IPS DF 4.7 (cell line): ENCODE measurements at regions not wholly inside any gene's neighbourhood (a gene's known extent, or its start where the extent isn't known, plus 50 kb on each side); places are given as distances from the start of the nearest gene placed in this dataset.
"Not testable (repeated sequence)": the region's sequence is repeated elsewhere in the genome, so short reads cannot be mapped to it uniquely, and the experiment has no call there.

Experiments
- DNase-seq: peaks from one replicate; pipeline ENCODE4 v3.0.0-alpha.2; 2013; ENCODE audit warnings: low spot score; ENCODE audit errors: extremely low read depth

GRCh38 chr21:17231124-17231523, 281.7 kb upstream of the CXADR start:
- DNase-seq = no peak

GRCh38 chr21:17231771-17232170, 281.1 kb upstream of the CXADR start:
- DNase-seq = no peak

- DNase-seq = no peak
Measured at GRCh38 chr21:17238468-17238867, 274.4 kb upstream of the CXADR start.

- no peak for DNase-seq
Measured at GRCh38 chr21:17250778-17251241, 262.0 kb upstream of the CXADR start.

GRCh38 chr21:17257784-17258183, 255.1 kb upstream of the CXADR start:
- no peak for DNase-seq

- DNase-seq = no peak
Measured at GRCh38 chr21:17264182-17264581, 248.7 kb upstream of the CXADR start.

GRCh38 chr21:17269760-17270159, 243.1 kb upstream of the CXADR start:
- no peak for DNase-seq

GRCh38 chr21:17270229-17270628, 242.6 kb upstream of the CXADR start:
- DNase-seq = no peak

- DNase-seq = no peak
Measured at GRCh38 chr21:17279663-17280062, 233.2 kb upstream of the CXADR start.

- not testable (repeated sequence) for DNase-seq
Measured at GRCh38 chr21:17293016-17293562, 219.8 kb upstream of the CXADR start.

- no peak for DNase-seq
Measured at GRCh38 chr21:17295997-17296396, 216.8 kb upstream of the CXADR start.

- DNase-seq = not testable (repeated sequence)
Measured at GRCh38 chr21:17299576-17299975, 213.3 kb upstream of the CXADR start.

- not testable (repeated sequence) for DNase-seq
Measured at GRCh38 chr21:17327715-17328114, 185.1 kb upstream of the CXADR start.

- no peak for DNase-seq
Measured at GRCh38 chr21:17334484-17334883, 178.4 kb upstream of the CXADR start.

- DNase-seq = no peak
Measured at GRCh38 chr21:17340081-17340480, 172.8 kb upstream of the CXADR start.

GRCh38 chr21:17343055-17343454, 169.8 kb upstream of the CXADR start:
- DNase-seq = no peak

GRCh38 chr21:17348357-17348756, 164.5 kb upstream of the CXADR start:
- DNase-seq = no peak

- no peak for DNase-seq
Measured at GRCh38 chr21:17348849-17349248, 164.0 kb upstream of the CXADR start.

GRCh38 chr21:17351766-17352165, 161.1 kb upstream of the CXADR start:
- no peak for DNase-seq

- no peak for DNase-seq
Measured at GRCh38 chr21:17352996-17353655, 159.7 kb upstream of the CXADR start.

- no peak for DNase-seq
Measured at GRCh38 chr21:17359781-17360180, 153.1 kb upstream of the CXADR start.

GRCh38 chr21:17368748-17369363, 144.0 kb upstream of the CXADR start:
- no peak for DNase-seq

- DNase-seq = no peak
Measured at GRCh38 chr21:17370263-17370662, 142.6 kb upstream of the CXADR start.
